ENCODE measurements at regions not wholly inside any gene's neighbourhood (a gene's known extent, or its start where the extent isn't known, plus 50 kb on each side); places are given as distances from the start of the nearest gene placed in this dataset.

DNA sequence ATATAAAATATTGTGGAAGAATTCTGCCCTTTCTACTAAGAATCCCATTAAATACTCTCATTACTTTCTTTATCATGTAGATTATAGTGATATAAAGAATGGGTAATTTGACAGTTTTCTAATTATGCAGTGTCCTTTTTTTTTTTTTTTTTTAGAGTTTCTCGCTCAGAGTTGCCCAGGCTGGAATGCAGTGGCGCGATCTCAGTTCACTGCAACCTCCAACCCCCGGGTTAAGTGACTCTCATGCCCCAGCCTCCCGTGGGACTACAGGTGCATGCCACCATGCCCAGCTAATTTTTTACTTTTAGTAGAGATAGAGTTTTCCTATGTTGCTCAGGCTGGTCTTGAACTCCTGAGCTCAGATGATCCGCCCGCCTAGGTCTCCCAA, 1143.4 kb upstream of the SORCS1 start:
- H3K9ac ChIP-seq (ENCODE audit: low read length), result no peak overlapping the region
- H3F3A ChIP-seq (ENCODE audit: low read length, unreplicated experiment), result no peaks in the 10 kb centered on the region
- H3K4me3 ChIP-seq (ENCODE audit: low read length), result no peak overlapping the region
- no peak for ATAC-seq
- no peaks in the 10 kb centered on the region for H3K36me3 ChIP-seq (ENCODE audit: low read depth, low read length)
- ChIA-PET POLR2A (ENCODE audit: unreplicated experiment) (no interaction called here), CTCF (no interaction called here)
- no peaks in the 10 kb centered on the region for H4K20me1 ChIP-seq (ENCODE audit: low read length)
- no peak overlapping the region for H3K27ac ChIP-seq (ENCODE audit: low read length)
- peaks cover 5% of the 10 kb centered on the region; the same call in 1 of the 2 replicates for H3K4me1 ChIP-seq (ENCODE audit: insufficient read depth, low read length)
- TF ChIP-seq EZH2phosphoT487 (IDR thresholded peaks at IDR 0.05; ENCODE audit: borderline replicate concordance, low read length) (no peak), EZH2 (IDR thresholded peaks at IDR 0.05; ENCODE audit: low read length, unreplicated experiment) (no peak)
- TF ChIP-seq, protein P1, sequence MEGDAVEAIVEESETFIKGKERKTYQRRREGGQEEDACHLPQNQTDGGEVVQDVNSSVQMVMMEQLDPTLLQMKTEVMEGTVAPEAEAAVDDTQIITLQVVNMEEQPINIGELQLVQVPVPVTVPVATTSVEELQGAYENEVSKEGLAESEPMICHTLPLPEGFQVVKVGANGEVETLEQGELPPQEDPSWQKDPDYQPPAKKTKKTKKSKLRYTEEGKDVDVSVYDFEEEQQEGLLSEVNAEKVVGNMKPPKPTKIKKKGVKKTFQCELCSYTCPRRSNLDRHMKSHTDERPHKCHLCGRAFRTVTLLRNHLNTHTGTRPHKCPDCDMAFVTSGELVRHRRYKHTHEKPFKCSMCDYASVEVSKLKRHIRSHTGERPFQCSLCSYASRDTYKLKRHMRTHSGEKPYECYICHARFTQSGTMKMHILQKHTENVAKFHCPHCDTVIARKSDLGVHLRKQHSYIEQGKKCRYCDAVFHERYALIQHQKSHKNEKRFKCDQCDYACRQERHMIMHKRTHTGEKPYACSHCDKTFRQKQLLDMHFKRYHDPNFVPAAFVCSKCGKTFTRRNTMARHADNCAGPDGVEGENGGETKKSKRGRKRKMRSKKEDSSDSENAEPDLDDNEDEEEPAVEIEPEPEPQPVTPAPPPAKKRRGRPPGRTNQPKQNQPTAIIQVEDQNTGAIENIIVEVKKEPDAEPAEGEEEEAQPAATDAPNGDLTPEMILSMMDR (conservative IDR thresholded peaks at IDR 0.05; ENCODE audit: low read depth, low read length), result no peak
- H3K79me2 ChIP-seq (ENCODE audit: low read length), result no peaks in the 10 kb centered on the region
- H3K9me2 ChIP-seq (replicated peaks; ENCODE audit: low read length), result no peaks in the 10 kb centered on the region
- no peaks in the 10 kb centered on the region for H3K9me3 ChIP-seq (ENCODE audit: low read length)
- no peaks in the 10 kb centered on the region for H3K27me3 ChIP-seq (ENCODE audit: low read length)
- no peak for DNase-seq
- no TSS peak for BruUV-seq (replicated peaks)
- H2AFZ ChIP-seq (ENCODE audit: low read length), result no peak overlapping the region
- H3K4me2 ChIP-seq (ENCODE audit: low read length), result no peak overlapping the region
- intact Hi-C loops (cut with micrococcal nuclease), result no loop called here

DNA sequence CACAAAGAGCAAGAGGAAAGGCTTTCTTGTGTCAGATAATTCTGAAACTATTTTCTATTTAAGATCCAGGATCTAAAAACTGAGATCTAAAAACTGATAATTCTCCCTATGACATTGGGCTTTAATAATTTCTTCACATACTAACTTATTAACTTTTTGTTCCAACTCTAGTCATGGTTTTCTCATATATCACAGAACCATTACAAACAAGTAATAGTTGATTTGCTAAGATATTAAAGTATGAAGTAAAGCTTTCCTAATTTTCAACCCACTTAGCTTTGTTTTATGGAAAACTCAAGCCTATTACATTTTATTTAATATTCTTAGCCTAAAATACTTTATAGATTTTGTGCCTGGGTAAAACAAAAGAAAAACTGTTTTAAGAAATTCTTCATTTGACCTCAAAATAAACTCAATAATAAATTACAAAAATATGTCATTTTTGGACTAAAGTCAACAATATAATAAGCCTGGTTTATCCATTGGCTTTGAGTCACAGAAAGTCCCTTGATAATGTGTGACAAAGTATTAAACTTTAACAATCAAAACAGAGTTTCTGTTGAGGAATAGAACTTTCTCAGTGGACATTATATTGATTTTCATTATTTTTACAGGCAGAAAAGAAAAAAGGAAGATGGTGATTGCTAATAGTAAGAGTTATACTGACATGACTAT, 1142.9 kb upstream of the SORCS1 start:
- ChIA-PET POLR2A (ENCODE audit: unreplicated experiment) (no interaction called here), CTCF (no interaction called here)
- Histone ChIP-seq H3K9me2 (replicated peaks; ENCODE audit: low read length) (no peaks in the 10 kb centered on the region), H3K9ac (ENCODE audit: low read length) (no peak overlapping the region), H2AFZ (ENCODE audit: low read length) (no peak overlapping the region), H3K36me3 (ENCODE audit: low read depth, low read length) (no peaks in the 10 kb centered on the region), H3F3A (ENCODE audit: low read length, unreplicated experiment) (no peaks in the 10 kb centered on the region), H3K4me2 (ENCODE audit: low read length) (no peak overlapping the region), H4K20me1 (ENCODE audit: low read length) (no peaks in the 10 kb centered on the region), H3K4me1 (ENCODE audit: insufficient read depth, low read length) (peaks cover 5% of the 10 kb centered on the region; the same call in 1 of the 2 replicates), H3K9me3 (ENCODE audit: low read length) (no peaks in the 10 kb centered on the region), H3K27me3 (ENCODE audit: low read length) (no peaks in the 10 kb centered on the region), H3K79me2 (ENCODE audit: low read length) (no peaks in the 10 kb centered on the region), H3K4me3 (ENCODE audit: low read length) (no peak overlapping the region), H3K27ac (ENCODE audit: low read length) (no peak overlapping the region)
- TF ChIP-seq, protein P1 (conservative IDR thresholded peaks at IDR 0.05; ENCODE audit: low read depth, low read length), result no peak
- TF ChIP-seq EZH2phosphoT487 (IDR thresholded peaks at IDR 0.05; ENCODE audit: borderline replicate concordance, low read length) (no peak), EZH2 (IDR thresholded peaks at IDR 0.05; ENCODE audit: low read length, unreplicated experiment) (no peak)
- ATAC-seq (no peak), DNase-seq (no peak)
- BruUV-seq (replicated peaks), result no TSS peak
- intact Hi-C loops (cut with micrococcal nuclease), result no loop called here

DNA sequence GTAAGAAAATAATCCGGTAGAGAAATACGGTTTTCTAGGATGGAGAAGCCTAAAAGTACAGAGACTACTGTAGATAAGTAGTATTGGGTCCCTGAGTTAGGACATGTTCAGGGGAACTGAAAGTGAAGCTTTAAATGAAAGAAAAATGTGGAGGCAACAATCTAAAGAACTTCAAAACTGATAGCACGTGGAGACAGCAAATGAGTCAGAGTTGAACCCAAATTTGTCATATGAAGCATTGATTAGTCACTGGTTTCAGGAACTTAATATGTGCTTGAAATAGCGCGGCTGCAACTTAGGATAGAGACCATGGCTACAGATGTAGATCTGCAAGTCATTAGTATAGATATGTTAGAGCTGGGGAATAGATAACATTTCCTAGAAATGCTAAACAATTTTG, 1138.6 kb upstream of the SORCS1 start:
- TF ChIP-seq EZH2 (IDR thresholded peaks at IDR 0.05; ENCODE audit: low read length, unreplicated experiment), result no peak
- TF ChIP-seq, protein P1 (conservative IDR thresholded peaks at IDR 0.05; ENCODE audit: low read depth, low read length), result no peak
- no peak for TF ChIP-seq EZH2phosphoT487 (IDR thresholded peaks at IDR 0.05; ENCODE audit: borderline replicate concordance, low read length)
- Histone ChIP-seq H3K9me2 (replicated peaks; ENCODE audit: low read length) (no peaks in the 10 kb centered on the region), H2AFZ (ENCODE audit: low read length) (no peak overlapping the region; the same call in 1 of the 2 replicates), H3K9ac (ENCODE audit: low read length) (no peak overlapping the region), H3K4me2 (ENCODE audit: low read length) (no peak overlapping the region), H3F3A (ENCODE audit: low read length, unreplicated experiment) (no peaks in the 10 kb centered on the region), H3K27me3 (ENCODE audit: low read length) (no peaks in the 10 kb centered on the region), H4K20me1 (ENCODE audit: low read length) (no peaks in the 10 kb centered on the region), H3K27ac (ENCODE audit: low read length) (no peak overlapping the region), H3K79me2 (ENCODE audit: low read length) (no peaks in the 10 kb centered on the region), H3K4me3 (ENCODE audit: low read length) (no peak overlapping the region), H3K9me3 (ENCODE audit: low read length) (no peaks in the 10 kb centered on the region), H3K4me1 (ENCODE audit: insufficient read depth, low read length) (peaks cover 5% of the 10 kb centered on the region; the same call in 1 of the 2 replicates), H3K36me3 (ENCODE audit: low read depth, low read length) (no peaks in the 10 kb centered on the region)
- ChIA-PET POLR2A (ENCODE audit: unreplicated experiment) (no interaction called here), CTCF (interaction anchor here (0.5 kb wide), 1 partner anchor 212 kb away, joined by 3 read pairs; no protein-coding TSS in a partner anchor)
- BruUV-seq (replicated peaks), result no TSS peak
- DNase-seq (peak; percentile 38), ATAC-seq (no peak)
- intact Hi-C loops (cut with micrococcal nuclease), result no loop called here
